GM21515 (cell line): ENCODE measurements at regions not wholly inside any gene's neighbourhood (a gene's known extent, or its start where the extent isn't known, plus 50 kb on each side); places are given as distances from the start of the nearest gene placed in this dataset.

Experiments
- ATAC-seq: cut with Tn5 transposase; IDR thresholded peaks from one replicate; pipeline ENCODE4 v1.9.1; 2021; ENCODE audit not compliant: unreplicated experiment

DNA sequence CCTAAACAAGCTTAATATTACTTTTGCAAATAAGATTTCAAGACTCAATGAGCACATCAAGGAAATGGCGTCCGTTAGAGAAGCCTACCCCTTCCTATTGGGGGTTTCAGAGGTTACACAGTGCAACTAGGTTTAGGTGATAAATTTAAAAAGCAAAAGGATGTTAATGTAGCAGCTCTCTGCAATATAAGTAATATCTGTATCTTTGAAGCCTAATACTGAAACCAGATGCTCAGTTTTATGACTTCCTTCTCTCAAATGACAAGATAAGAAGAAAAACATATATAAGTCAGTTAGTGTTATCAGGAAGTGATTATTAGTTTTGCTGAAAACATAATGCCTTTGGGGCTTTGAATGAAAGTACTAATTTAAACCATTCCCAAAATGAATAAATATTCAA lies 54.3 kb upstream of the MED13 start:
- peak; percentile 67 for ATAC-seq
